GM19372 (cell line): ENCODE measurements at regions not wholly inside any gene's neighbourhood (a gene's known extent, or its start where the extent isn't known, plus 50 kb on each side); places are given as distances from the start of the nearest gene placed in this dataset.
"Not testable (repeated sequence)": the region's sequence is repeated elsewhere in the genome, so short reads cannot be mapped to it uniquely, and the experiment has no call there.

Experiments
- ATAC-seq: cut with Tn5 transposase; IDR thresholded peaks from one replicate; pipeline ENCODE4 v1.9.1; 2021; ENCODE audit warnings: mild to moderate bottlenecking, low read depth, moderate library complexity; ENCODE audit not compliant: unreplicated experiment

GRCh38 chr10:10053051-10053450 is 964.6 kb upstream of the CELF2 start:
- ATAC-seq, result no peak

- no peak for ATAC-seq
These were observed 963.2 kb upstream of the CELF2 start for GRCh38 chr10:10054466-10054865.

- ATAC-seq, result no peak
These were observed 961.8 kb upstream of the CELF2 start for GRCh38 chr10:10055656-10056442.

- no peak for ATAC-seq
These were observed 960.7 kb upstream of the CELF2 start for GRCh38 chr10:10056961-10057360.

GRCh38 chr10:10067644-10068043 is 950.0 kb upstream of the CELF2 start:
- ATAC-seq, result no peak

- not testable (repeated sequence) for ATAC-seq
These were observed 942.8 kb upstream of the CELF2 start for GRCh38 chr10:10074847-10075246.

GRCh38 chr10:10078446-10078845 is 939.2 kb upstream of the CELF2 start:
- ATAC-seq, result no peak

GRCh38 chr10:10092581-10092980 is 925.1 kb upstream of the CELF2 start:
- no peak for ATAC-seq

- ATAC-seq, result no peak
These were observed 924.7 kb upstream of the CELF2 start for GRCh38 chr10:10093021-10093420.

- ATAC-seq, result no peak
These were observed 923.0 kb upstream of the CELF2 start for GRCh38 chr10:10094691-10095090.

- ATAC-seq, result no peak
These were observed 921.4 kb upstream of the CELF2 start for GRCh38 chr10:10096296-10096695.

- no peak for ATAC-seq
These were observed 920.8 kb upstream of the CELF2 start for GRCh38 chr10:10096898-10097297.

GRCh38 chr10:10101106-10101505 is 916.6 kb upstream of the CELF2 start:
- no peak for ATAC-seq

- no peak for ATAC-seq
These were observed 906.7 kb upstream of the CELF2 start for GRCh38 chr10:10110844-10111490.

GRCh38 chr10:10118131-10118530 is 899.5 kb upstream of the CELF2 start:
- no peak for ATAC-seq

GRCh38 chr10:10120671-10121070 is 897.0 kb upstream of the CELF2 start:
- ATAC-seq, result no peak

- ATAC-seq, result no peak
These were observed 892.0 kb upstream of the CELF2 start for GRCh38 chr10:10125676-10126075.

- no peak for ATAC-seq
These were observed 891.5 kb upstream of the CELF2 start for GRCh38 chr10:10126218-10126617.

- no peak for ATAC-seq
These were observed 889.3 kb upstream of the CELF2 start for GRCh38 chr10:10128387-10128786.

GRCh38 chr10:10130686-10131085 is 887.0 kb upstream of the CELF2 start:
- no peak for ATAC-seq

- no peak for ATAC-seq
These were observed 885.7 kb upstream of the CELF2 start for GRCh38 chr10:10132009-10132408.

GRCh38 chr10:10133281-10133680 is 884.4 kb upstream of the CELF2 start:
- ATAC-seq, result no peak
